HL-60 (cell line): ENCODE measurements at regions not wholly inside any gene's neighbourhood (a gene's known extent, or its start where the extent isn't known, plus 50 kb on each side); places are given as distances from the start of the nearest gene placed in this dataset.
"Not testable (repeated sequence)": the region's sequence is repeated elsewhere in the genome, so short reads cannot be mapped to it uniquely, and the experiment has no call there.

Experiments used
- DNase-seq, 2 experiments: peaks; one replicate each; pipeline ENCODE4 v3.0.0-alpha.2; 2010 to 2020; ENCODE audit warnings: low read depth in 1 of 2, low spot score in 1 of 2
- H3K27ac ChIP-seq: fragments of 250-450 bp; sonication (Bioruptor Pico); replicated peaks from 2 replicates; pipeline ENCODE4 v1.5.1; 2020; ENCODE audit warnings: mild to moderate bottlenecking, moderate library complexity
- H3K27me3 ChIP-seq: fragments of 250-450 bp; sonication (Bioruptor Pico); 2 replicates; pipeline ENCODE4 v1.5.1; 2021; ENCODE audit warnings: mild to moderate bottlenecking, moderate library complexity; ENCODE audit not compliant: insufficient read depth, poor library complexity, severe bottlenecking
- H3K4me3 ChIP-seq: replicated peaks from 2 replicates; pipeline ENCODE4 v1.5.1; 2011; ENCODE audit warnings: mild to moderate bottlenecking, control low read depth, low read length; ENCODE audit not compliant: insufficient read depth
- GABPA ChIP-seq: IDR thresholded peaks from 2 replicates; pipeline ENCODE4 v1.6.1; 2012; ENCODE audit warnings: low read depth
- POLR2AphosphoS5 ChIP-seq: IDR thresholded peaks from 2 replicates; pipeline ENCODE4 v1.6.1; 2012; ENCODE audit warnings: low read depth
- SPI1 ChIP-seq: IDR thresholded peaks from 2 replicates; pipeline ENCODE4 v1.6.1; 2012; ENCODE audit warnings: low read depth, mild to moderate bottlenecking, borderline replicate concordance
- TF ChIP-seq, protein P1 (sequence below): IDR thresholded peaks from one replicate; pipeline ENCODE4 v1.5.1; 2011; ENCODE audit warnings: low read length, control low read depth, inconsistent platforms; ENCODE audit not compliant: insufficient read depth
- TF ChIP-seq, protein P2 (sequence below): IDR thresholded peaks from 2 replicates; pipeline ENCODE4 v1.6.1; 2012; ENCODE audit warnings: low read depth; ENCODE audit not compliant: insufficient replicate concordance

DNA sequence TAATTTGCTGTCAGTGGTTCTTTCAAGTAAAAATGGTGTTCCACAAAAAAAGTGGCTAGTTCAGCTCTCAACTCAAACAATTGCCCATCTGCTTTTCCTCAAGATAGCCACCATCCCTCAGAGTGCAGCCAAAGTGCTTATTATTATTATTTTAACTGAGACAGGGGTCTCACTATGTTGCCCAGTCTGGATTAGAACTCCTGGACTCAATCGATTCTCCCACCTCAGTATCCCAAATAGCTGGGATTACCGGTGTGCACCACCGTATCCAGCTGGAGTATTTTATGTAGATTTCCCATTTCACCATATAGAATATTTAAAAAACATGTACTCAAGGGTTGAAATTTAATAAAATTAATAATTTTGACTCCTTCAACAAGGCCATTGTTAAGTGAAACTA is 62.1 kb upstream of the USP9X start:
- TF ChIP-seq POLR2AphosphoS5 (no peak), GABPA (no peak), SPI1 (no peak)
- TF ChIP-seq, protein P1, sequence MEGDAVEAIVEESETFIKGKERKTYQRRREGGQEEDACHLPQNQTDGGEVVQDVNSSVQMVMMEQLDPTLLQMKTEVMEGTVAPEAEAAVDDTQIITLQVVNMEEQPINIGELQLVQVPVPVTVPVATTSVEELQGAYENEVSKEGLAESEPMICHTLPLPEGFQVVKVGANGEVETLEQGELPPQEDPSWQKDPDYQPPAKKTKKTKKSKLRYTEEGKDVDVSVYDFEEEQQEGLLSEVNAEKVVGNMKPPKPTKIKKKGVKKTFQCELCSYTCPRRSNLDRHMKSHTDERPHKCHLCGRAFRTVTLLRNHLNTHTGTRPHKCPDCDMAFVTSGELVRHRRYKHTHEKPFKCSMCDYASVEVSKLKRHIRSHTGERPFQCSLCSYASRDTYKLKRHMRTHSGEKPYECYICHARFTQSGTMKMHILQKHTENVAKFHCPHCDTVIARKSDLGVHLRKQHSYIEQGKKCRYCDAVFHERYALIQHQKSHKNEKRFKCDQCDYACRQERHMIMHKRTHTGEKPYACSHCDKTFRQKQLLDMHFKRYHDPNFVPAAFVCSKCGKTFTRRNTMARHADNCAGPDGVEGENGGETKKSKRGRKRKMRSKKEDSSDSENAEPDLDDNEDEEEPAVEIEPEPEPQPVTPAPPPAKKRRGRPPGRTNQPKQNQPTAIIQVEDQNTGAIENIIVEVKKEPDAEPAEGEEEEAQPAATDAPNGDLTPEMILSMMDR = no peak
- TF ChIP-seq, protein P2, sequence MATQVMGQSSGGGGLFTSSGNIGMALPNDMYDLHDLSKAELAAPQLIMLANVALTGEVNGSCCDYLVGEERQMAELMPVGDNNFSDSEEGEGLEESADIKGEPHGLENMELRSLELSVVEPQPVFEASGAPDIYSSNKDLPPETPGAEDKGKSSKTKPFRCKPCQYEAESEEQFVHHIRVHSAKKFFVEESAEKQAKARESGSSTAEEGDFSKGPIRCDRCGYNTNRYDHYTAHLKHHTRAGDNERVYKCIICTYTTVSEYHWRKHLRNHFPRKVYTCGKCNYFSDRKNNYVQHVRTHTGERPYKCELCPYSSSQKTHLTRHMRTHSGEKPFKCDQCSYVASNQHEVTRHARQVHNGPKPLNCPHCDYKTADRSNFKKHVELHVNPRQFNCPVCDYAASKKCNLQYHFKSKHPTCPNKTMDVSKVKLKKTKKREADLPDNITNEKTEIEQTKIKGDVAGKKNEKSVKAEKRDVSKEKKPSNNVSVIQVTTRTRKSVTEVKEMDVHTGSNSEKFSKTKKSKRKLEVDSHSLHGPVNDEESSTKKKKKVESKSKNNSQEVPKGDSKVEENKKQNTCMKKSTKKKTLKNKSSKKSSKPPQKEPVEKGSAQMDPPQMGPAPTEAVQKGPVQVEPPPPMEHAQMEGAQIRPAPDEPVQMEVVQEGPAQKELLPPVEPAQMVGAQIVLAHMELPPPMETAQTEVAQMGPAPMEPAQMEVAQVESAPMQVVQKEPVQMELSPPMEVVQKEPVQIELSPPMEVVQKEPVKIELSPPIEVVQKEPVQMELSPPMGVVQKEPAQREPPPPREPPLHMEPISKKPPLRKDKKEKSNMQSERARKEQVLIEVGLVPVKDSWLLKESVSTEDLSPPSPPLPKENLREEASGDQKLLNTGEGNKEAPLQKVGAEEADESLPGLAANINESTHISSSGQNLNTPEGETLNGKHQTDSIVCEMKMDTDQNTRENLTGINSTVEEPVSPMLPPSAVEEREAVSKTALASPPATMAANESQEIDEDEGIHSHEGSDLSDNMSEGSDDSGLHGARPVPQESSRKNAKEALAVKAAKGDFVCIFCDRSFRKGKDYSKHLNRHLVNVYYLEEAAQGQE = no peak
- Histone ChIP-seq H3K27ac (no peak overlapping the region), H3K27me3 (no peaks in the 10 kb centered on the region), H3K4me3 (no peak overlapping the region)
- DNase-seq = no peak

DNA sequence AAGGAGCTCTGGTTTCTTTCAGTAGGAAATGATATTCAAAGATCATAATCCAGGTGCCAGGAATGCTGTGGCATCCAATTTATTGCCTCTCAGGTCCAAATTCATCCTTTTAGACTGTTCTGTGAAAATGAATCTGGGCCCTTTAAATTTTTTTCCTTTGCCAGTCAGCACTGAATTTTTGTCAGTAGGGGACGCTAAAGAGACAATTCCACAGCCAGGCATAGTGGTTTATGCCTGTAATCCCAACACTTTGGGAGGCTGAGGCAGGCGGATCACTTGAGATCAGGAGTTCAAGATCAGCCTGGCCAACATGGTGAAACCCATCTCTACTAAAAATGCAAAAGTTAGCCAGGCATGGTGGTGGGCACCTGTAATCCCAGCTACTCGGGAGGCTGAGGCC is 60.9 kb upstream of the USP9X start:
- not testable (repeated sequence) for H3K27me3 ChIP-seq, DNase-seq, H3K27ac ChIP-seq, H3K4me3 ChIP-seq

DNA sequence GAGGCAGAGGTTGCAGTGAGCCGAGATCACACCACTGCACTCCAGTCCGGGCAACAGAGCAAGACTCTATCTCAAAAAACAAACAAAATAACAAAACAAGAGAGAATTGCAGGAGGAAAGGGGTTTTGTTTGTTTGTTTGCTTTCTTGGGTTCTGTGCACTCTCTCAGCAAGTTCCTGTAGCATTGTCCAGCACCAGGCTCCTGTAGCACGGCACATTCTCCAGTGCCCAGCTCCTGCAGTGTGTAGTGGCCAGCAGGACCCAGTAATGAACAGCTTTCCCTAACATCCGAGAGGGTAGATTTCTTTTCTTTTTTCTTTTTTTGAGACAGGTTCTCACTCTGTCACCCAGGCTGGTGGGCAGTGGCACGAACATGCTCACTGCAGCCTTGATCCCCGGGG is 60.5 kb upstream of the USP9X start:
- Histone ChIP-seq H3K4me3 (no peak overlapping the region), H3K27me3 (no peaks in the 10 kb centered on the region), H3K27ac (no peak overlapping the region)
- no peak for TF ChIP-seq SPI1
- TF ChIP-seq GABPA = no peak
- TF ChIP-seq, protein P1 = no peak
- TF ChIP-seq, protein P2 = no peak
- no peak for TF ChIP-seq POLR2AphosphoS5
- no peak for DNase-seq

DNA sequence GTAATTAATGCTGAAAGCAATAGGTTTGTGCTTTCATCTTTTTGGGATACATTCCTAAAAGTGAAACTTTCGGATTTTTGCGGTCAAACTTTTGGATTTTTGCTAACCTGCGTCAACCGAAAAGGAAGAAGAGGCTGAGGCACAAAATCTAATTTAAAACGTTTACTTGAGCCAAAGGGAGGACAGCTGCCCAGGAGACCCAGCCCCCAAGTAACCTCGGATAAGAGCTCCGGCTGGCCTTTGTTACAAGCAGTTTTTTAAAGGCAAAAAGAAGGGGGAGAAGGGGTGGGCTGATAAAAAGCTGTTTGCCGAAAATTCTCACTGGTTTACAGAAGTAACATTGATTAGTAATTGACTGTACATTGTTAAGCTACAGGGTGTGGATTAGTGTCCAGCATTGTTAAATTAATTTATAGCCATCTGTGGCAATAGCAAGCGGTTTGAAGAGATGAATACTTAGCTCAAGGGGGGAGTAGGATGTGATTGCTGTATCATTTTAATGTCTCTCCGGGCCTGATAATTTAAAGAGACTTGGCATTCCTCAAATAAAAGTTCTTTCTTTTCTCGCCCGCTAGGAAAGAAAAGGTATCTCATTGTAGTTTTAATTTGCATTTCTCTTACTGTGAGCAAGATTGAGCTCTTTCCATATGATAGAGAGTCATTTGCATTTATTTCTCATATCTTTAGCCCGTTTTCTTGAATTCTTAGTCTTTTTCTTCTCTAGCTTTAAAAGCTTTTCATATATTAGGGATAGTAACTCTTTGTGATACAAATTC is 59.1 kb upstream of the USP9X start:
- no peak for DNase-seq
- H3K27ac ChIP-seq = no peak overlapping the region
- no peak overlapping the region for H3K4me3 ChIP-seq
- TF ChIP-seq, protein P1 = no peak
- TF ChIP-seq GABPA (no peak), POLR2AphosphoS5 (no peak), SPI1 (no peak)
- TF ChIP-seq, protein P2 = no peak
- H3K27me3 ChIP-seq = no peaks in the 10 kb centered on the region
